ENCODE measurements at regions not wholly inside any gene's neighbourhood (a gene's known extent, or its start where the extent isn't known, plus 50 kb on each side); places are given as distances from the start of the nearest gene placed in this dataset.

DNA sequence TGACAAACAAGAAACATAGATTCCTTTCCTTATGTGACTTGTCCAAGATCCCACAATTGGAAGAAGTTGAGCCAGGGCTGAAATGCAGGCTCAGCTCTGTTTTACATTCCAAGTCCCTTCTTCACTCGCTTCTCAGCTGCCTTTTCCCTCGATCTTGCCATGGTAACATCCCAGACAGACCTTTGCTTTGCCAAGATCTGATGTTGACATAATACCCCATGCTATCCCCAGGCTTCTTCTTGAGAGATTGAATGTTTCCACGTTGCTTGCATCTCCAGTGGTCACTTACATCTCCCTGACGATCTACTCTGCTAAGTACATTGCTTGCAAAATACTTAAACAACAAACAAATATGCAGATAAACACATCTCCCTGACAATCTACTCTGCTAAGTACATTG is 63.5 kb downstream of the TBXT start:
- TF ChIP-seq, protein P1, sequence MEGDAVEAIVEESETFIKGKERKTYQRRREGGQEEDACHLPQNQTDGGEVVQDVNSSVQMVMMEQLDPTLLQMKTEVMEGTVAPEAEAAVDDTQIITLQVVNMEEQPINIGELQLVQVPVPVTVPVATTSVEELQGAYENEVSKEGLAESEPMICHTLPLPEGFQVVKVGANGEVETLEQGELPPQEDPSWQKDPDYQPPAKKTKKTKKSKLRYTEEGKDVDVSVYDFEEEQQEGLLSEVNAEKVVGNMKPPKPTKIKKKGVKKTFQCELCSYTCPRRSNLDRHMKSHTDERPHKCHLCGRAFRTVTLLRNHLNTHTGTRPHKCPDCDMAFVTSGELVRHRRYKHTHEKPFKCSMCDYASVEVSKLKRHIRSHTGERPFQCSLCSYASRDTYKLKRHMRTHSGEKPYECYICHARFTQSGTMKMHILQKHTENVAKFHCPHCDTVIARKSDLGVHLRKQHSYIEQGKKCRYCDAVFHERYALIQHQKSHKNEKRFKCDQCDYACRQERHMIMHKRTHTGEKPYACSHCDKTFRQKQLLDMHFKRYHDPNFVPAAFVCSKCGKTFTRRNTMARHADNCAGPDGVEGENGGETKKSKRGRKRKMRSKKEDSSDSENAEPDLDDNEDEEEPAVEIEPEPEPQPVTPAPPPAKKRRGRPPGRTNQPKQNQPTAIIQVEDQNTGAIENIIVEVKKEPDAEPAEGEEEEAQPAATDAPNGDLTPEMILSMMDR (IDR thresholded peaks at IDR 0.05; ENCODE audit: low read length): no peak
- no peak for TF ChIP-seq EZH2 (optimal IDR thresholded peaks at IDR 0.05; ENCODE audit: low read depth, low read length)

Measured in MM.1S (cell line).